ENCODE measurements at regions not wholly inside any gene's neighbourhood (a gene's known extent, or its start where the extent isn't known, plus 50 kb on each side); places are given as distances from the start of the nearest gene placed in this dataset.

- H3K9ac ChIP-seq (ENCODE audit: insufficient read depth, low read length) = no peak overlapping the region
- H3K79me2 ChIP-seq (ENCODE audit: control insufficient read depth, insufficient read depth, low read length) = no peaks in the 10 kb centered on the region
- H3K4me1 ChIP-seq (ENCODE audit: control insufficient read depth, extremely low read depth, insufficient read depth, low read length) = no peaks in the 10 kb centered on the region
- H2AFZ ChIP-seq (ENCODE audit: low read length) = no peak overlapping the region
- no peak overlapping the region for H3K4me3 ChIP-seq (replicated peaks in 1 of 4; ENCODE audit: control extremely low read depth in 1 of 4, insufficient read depth in 1 of 4, low read depth in 3 of 4, low read length in 4 of 4)
- TF ChIP-seq CTCF (conservative IDR thresholded peaks at IDR 0.05 in 1 of 2, IDR thresholded peaks at IDR 0.05 in 1 of 2; ENCODE audit: low read depth in 1 of 2, low read length in 2 of 2) (no peak), EZH2 (IDR thresholded peaks at IDR 0.05; ENCODE audit: low read length, missing control alignments) (no peak)
- no peak overlapping the region for H3K4me2 ChIP-seq (ENCODE audit: extremely low read depth, insufficient read depth, low read length)
- no peaks in the 10 kb centered on the region for H3K27me3 ChIP-seq (ENCODE audit: control insufficient read depth, insufficient read depth, low read length)
- no peaks in the 10 kb centered on the region for H4K20me1 ChIP-seq (ENCODE audit: control insufficient read depth, extremely low read depth, insufficient read depth, low read length)
- no peaks in the 10 kb centered on the region for H3K9me3 ChIP-seq (ENCODE audit: control insufficient read depth, insufficient read depth, low read depth, low read length)
- no peak overlapping the region for H3K27ac ChIP-seq (ENCODE audit: insufficient read depth, low read length)
- no peaks in the 10 kb centered on the region for H3K36me3 ChIP-seq (ENCODE audit: control insufficient read depth, insufficient read depth, low read length)
- no peak for DNase-seq (ENCODE audit: low read depth in 2 of 2)
Observed at GRCh38 chr15:31727612-31728011, 302.7 kb upstream of the CHRNA7 start.

DNA sequence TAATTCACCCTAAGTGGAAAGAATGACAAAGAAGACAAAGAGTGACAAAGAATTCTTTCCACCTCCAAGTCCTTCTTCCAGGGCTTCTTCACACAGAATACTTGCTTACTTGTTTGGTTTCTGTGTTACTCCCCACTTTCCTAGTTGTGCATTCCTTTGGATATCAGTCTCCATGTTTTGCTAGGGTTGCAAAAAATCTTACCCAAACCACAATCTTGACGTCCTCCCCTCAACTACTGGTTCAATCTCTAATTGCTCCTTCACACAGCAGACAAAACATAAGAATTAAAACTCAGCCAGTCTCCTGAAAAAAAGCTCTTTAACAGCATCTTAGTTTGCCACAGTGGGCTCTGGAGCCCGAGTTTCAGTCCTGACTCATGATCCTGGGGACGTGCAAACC lies 297.6 kb upstream of the CHRNA7 start:
- Histone ChIP-seq H3K27ac (ENCODE audit: insufficient read depth, low read length) (no peak overlapping the region), H3K4me1 (ENCODE audit: control insufficient read depth, extremely low read depth, insufficient read depth, low read length) (no peaks in the 10 kb centered on the region), H2AFZ (ENCODE audit: low read length) (no peak overlapping the region), H3K4me3 (replicated peaks in 1 of 4; ENCODE audit: control extremely low read depth in 1 of 4, insufficient read depth in 1 of 4, low read depth in 3 of 4, low read length in 4 of 4) (no peak overlapping the region), H3K27me3 (ENCODE audit: control insufficient read depth, insufficient read depth, low read length) (no peaks in the 10 kb centered on the region), H3K36me3 (ENCODE audit: control insufficient read depth, insufficient read depth, low read length) (no peaks in the 10 kb centered on the region), H3K79me2 (ENCODE audit: control insufficient read depth, insufficient read depth, low read length) (no peaks in the 10 kb centered on the region), H4K20me1 (ENCODE audit: control insufficient read depth, extremely low read depth, insufficient read depth, low read length) (no peaks in the 10 kb centered on the region), H3K9me3 (ENCODE audit: control insufficient read depth, insufficient read depth, low read depth, low read length) (no peaks in the 10 kb centered on the region), H3K9ac (ENCODE audit: insufficient read depth, low read length) (no peak overlapping the region), H3K4me2 (ENCODE audit: extremely low read depth, insufficient read depth, low read length) (no peak overlapping the region)
- no peak for DNase-seq (ENCODE audit: low read depth in 2 of 2)
- no peak for TF ChIP-seq EZH2 (IDR thresholded peaks at IDR 0.05; ENCODE audit: low read length, missing control alignments)

DNA sequence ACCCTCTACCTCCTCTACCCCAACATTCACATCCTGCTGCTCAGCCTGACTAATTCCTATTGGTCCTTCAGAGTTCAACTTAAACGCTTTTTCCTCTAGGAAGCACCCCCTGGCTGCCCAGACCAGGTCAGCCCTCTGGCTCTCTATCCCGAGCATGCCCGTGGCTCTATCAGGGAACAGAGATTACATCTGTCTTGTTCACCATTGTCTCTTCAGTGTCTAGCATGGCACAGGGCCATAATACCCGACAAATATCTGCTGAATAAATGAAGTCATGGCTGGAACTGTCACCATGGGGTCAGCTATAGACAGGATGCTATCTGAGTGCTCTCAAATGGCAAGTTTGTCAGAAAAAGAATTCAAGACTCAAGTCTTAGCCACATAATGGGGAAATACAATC lies 296.9 kb upstream of the CHRNA7 start:
- H3K36me3 ChIP-seq (ENCODE audit: control insufficient read depth, insufficient read depth, low read length) = no peaks in the 10 kb centered on the region
- DNase-seq (ENCODE audit: low read depth in 2 of 2) = no peak
- TF ChIP-seq EZH2 (IDR thresholded peaks at IDR 0.05; ENCODE audit: low read length, missing control alignments) (no peak), CTCF (conservative IDR thresholded peaks at IDR 0.05 in 1 of 2, IDR thresholded peaks at IDR 0.05 in 1 of 2; ENCODE audit: low read depth in 1 of 2, low read length in 2 of 2) (no peak)
- no peaks in the 10 kb centered on the region for H3K79me2 ChIP-seq (ENCODE audit: control insufficient read depth, insufficient read depth, low read length)
- no peak overlapping the region for H2AFZ ChIP-seq (ENCODE audit: low read length)
- no peaks in the 10 kb centered on the region for H3K4me1 ChIP-seq (ENCODE audit: control insufficient read depth, extremely low read depth, insufficient read depth, low read length)
- no peak overlapping the region for H3K4me3 ChIP-seq (replicated peaks in 1 of 4; ENCODE audit: control extremely low read depth in 1 of 4, insufficient read depth in 1 of 4, low read depth in 3 of 4, low read length in 4 of 4)
- no peaks in the 10 kb centered on the region for H3K9me3 ChIP-seq (ENCODE audit: control insufficient read depth, insufficient read depth, low read depth, low read length)
- H4K20me1 ChIP-seq (ENCODE audit: control insufficient read depth, extremely low read depth, insufficient read depth, low read length) = no peaks in the 10 kb centered on the region
- H3K4me2 ChIP-seq (ENCODE audit: extremely low read depth, insufficient read depth, low read length) = no peak overlapping the region
- H3K9ac ChIP-seq (ENCODE audit: insufficient read depth, low read length) = no peak overlapping the region
- no peaks in the 10 kb centered on the region for H3K27me3 ChIP-seq (ENCODE audit: control insufficient read depth, insufficient read depth, low read length)
- H3K27ac ChIP-seq (ENCODE audit: insufficient read depth, low read length) = no peak overlapping the region
